Body of pancreas (tissue), 4 donors: ENCODE measurements at regions not wholly inside any gene's neighbourhood (a gene's known extent, or its start where the extent isn't known, plus 50 kb on each side); places are given as distances from the start of the nearest gene placed in this dataset.
A peak's percentile ranks its signal among the peaks of the same experiment; 100 is the strongest.

Experiments
- CTCF ChIP-seq, 7 experiments: fragments of 450-650 bp in 4 of 7; fragments of 200-600 bp in 3 of 7; sonication (generic) in 3 of 7; IDR thresholded peaks; one replicate each; pipeline ENCODE4 v1.5.1; 2016 to 2019; ENCODE audit warnings: antibody characterized with exemption in 7 of 7
- POLR2A ChIP-seq, 3 donors: fragments of 450-650 bp; IDR thresholded peaks; one replicate each; pipeline ENCODE4 v1.6.1; 2016; ENCODE audit warnings: antibody characterized with exemption in 3 of 3, mild to moderate bottlenecking in 2 of 3

- TF ChIP-seq CTCF (IDR thresholded peaks at IDR 0.05) = peak; percentile 88 to 96 (median 92)
- no peak for TF ChIP-seq POLR2A (IDR thresholded peaks at IDR 0.05)
These were observed 92.8 kb upstream of the OTOS start for GRCh38 chr2:240232961-240233884.
